Naive thymus-derived CD4-positive, alpha-beta T cell (primary cell): ENCODE measurements at regions not wholly inside any gene's neighbourhood (a gene's known extent, or its start where the extent isn't known, plus 50 kb on each side); places are given as distances from the start of the nearest gene placed in this dataset.

Experiments used
- ATAC-seq: fragments of 150-1000 bp; cut with Tn5 transposase; 2 replicates; pipeline ENCODE4 v1.10.0; 2021; ENCODE audit warnings: mild to moderate bottlenecking, moderate library complexity
- CTCF ChIA-PET: fragments of 350-600 bp; sonication (Branson Sonifier 250); formaldehyde crosslinking; loops from one replicate; lab custom pipeline; 2021; ENCODE audit warnings: antibody characterized with exemption; lab: Charles Lee
- POLR2A ChIA-PET: fragments of 350-600 bp; sonication (Branson Sonifier 250); formaldehyde crosslinking; loops from one replicate; lab custom pipeline; 2021; ENCODE audit warnings: antibody characterized with exemption, inconsistent platforms; lab: Charles Lee
- DNase-seq, 9 donors: peaks; one replicate each; pipeline versions ENCODE4 v3.0.0 to v3.0.0-alpha.2; 2020 to 2022; ENCODE audit warnings: mixed read lengths in 1 of 9
- H3K27ac ChIP-seq: one replicate; pipeline ENCODE4 v1.7.0; 2013; ENCODE audit warnings: mild to moderate bottlenecking, low read depth, low read length, moderate library complexity
- H3K27me3 ChIP-seq, 2 donors: one replicate each; pipeline ENCODE4 v1.7.0; 2013; ENCODE audit warnings: low read length in 2 of 2, mild to moderate bottlenecking in 2 of 2, moderate library complexity in 2 of 2; ENCODE audit not compliant: control insufficient read depth in 2 of 2, insufficient read depth in 2 of 2
- H3K36me3 ChIP-seq, 3 experiments: 1 replicate in 2 of 3; 2 replicates in 1 of 3; pipeline ENCODE4 v1.7.0; 2013; ENCODE audit warnings: low read length in 3 of 3, mild to moderate bottlenecking in 3 of 3, moderate library complexity in 1 of 3; ENCODE audit not compliant: insufficient read depth in 3 of 3, control insufficient read depth in 2 of 3
- H3K4me1 ChIP-seq, 2 donors: one replicate each; pipeline ENCODE4 v1.7.0; 2013; ENCODE audit warnings: low read length in 2 of 2, mild to moderate bottlenecking in 2 of 2, moderate library complexity in 1 of 2; ENCODE audit not compliant: control insufficient read depth in 2 of 2, insufficient read depth in 2 of 2
- H3K4me3 ChIP-seq: 2 replicates; pipeline ENCODE4 v1.7.0; 2013; ENCODE audit warnings: mild to moderate bottlenecking, low read length
- H3K9me3 ChIP-seq, 3 experiments: 1 replicate in 2 of 3; 2 replicates in 1 of 3; pipeline ENCODE4 v1.7.0; 2013; ENCODE audit warnings: low read length in 3 of 3; ENCODE audit not compliant: control insufficient read depth in 2 of 3
- H3K27ac Mint-ChIP-seq, 9 donors: one replicate each; pipeline ENCODE4 v1.8.0; 2020 to 2022; ENCODE audit warnings: mixed read lengths in 9 of 9, mild to moderate bottlenecking in 8 of 9, moderate library complexity in 5 of 9, inconsistent platforms in 2 of 9
- H3K27me3 Mint-ChIP-seq, 5 donors: one replicate each; pipeline ENCODE4 v1.8.0; 2021 to 2022; ENCODE audit warnings: mixed read lengths in 5 of 5, mild to moderate bottlenecking in 1 of 5
- H3K36me3 Mint-ChIP-seq, 5 donors: one replicate each; pipeline ENCODE4 v1.8.0; 2020 to 2022; ENCODE audit warnings: mixed read lengths in 5 of 5, mild to moderate bottlenecking in 3 of 5, inconsistent platforms in 1 of 5
- H3K4me1 Mint-ChIP-seq, 7 donors: one replicate each; pipeline ENCODE4 v1.8.0; 2020 to 2022; ENCODE audit warnings: mixed read lengths in 7 of 7, mild to moderate bottlenecking in 3 of 7, inconsistent platforms in 1 of 7
- H3K4me3 Mint-ChIP-seq, 10 donors: one replicate each; pipeline ENCODE4 v1.8.0; 2020 to 2022; ENCODE audit warnings: mild to moderate bottlenecking in 10 of 10, mixed read lengths in 10 of 10, moderate library complexity in 6 of 10, inconsistent platforms in 2 of 10
- H3K9me3 Mint-ChIP-seq, 11 donors: one replicate each; pipeline ENCODE4 v1.8.0; 2020 to 2022; ENCODE audit warnings: mixed read lengths in 11 of 11, mild to moderate bottlenecking in 4 of 11, inconsistent platforms in 1 of 11, moderate library complexity in 1 of 11
- intact Hi-C, 2 donors: fragments of 100-400 bp; cut with micrococcal nuclease; formaldehyde crosslinking; loops; one replicate each; pipeline ENCODE4 v1.15.1; 2023

DNA sequence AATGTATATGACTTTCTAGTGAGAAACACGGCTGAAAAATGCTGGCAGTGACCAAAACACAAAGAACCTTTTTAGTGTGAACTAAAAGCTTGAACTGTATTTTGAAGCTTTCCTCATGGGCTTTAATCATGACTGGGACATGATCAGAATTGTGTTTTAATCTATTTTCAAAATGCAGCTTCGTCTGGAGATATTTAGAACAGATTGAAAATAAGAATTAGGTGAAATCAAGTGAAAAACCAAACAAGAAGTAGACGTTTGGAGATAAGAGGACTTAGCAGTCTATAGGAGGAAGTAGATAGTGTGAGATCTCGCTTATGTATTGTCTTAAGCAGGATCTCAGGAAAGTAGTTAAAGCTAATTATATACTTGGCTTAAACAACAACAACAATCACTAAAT lies 865.4 kb upstream of the MBL2 start:
- Histone ChIP-seq H3K9me3 (no peaks in the 10 kb centered on the region), H3K27me3 (no peaks in the 10 kb centered on the region), H3K4me1 (no peaks in the 10 kb centered on the region), H3K36me3 (no peaks in the 10 kb centered on the region), H3K4me3 (no peak overlapping the region), H3K27ac (no peak overlapping the region)
- Mint-ChIP-seq H3K27me3 (no peaks in the 10 kb centered on the region), H3K36me3 (no peaks in the 10 kb centered on the region), H3K4me3 (no peak overlapping the region), H3K9me3 (peaks cover 0 to 13% (median 2%) of the 10 kb centered on the region in 11 donors), H3K4me1 (no peaks in the 10 kb centered on the region), H3K27ac (no peak overlapping the region)
- ATAC-seq = no peak
- no peak for DNase-seq
- intact Hi-C loops = no loop called here
- ChIA-PET CTCF (no interaction called here), POLR2A (no interaction called here)

DNA sequence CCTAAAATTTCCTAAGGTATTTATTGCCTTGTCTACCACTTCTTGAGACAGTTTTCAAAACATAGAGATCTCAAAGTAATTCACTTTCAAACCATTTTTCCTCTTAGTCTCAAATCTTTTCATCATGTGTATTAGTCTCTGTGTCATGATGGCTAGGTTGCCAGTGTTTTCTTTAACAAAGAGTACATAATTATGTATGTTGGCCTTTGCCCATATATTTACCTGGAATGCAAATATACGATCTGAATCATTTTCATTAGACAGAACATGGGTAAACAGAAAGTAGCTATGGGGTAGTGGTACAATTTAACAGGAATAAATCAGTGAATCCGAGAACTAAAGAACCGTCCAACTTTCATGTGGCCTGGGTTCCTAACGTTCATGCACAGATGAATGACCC lies 852.1 kb upstream of the MBL2 start:
- ChIA-PET POLR2A (no interaction called here), CTCF (no interaction called here)
- Histone ChIP-seq H3K4me1 (no peaks in the 10 kb centered on the region), H3K9me3 (no peaks in the 10 kb centered on the region), H3K27me3 (no peaks in the 10 kb centered on the region), H3K36me3 (no peaks in the 10 kb centered on the region), H3K4me3 (no peak overlapping the region), H3K27ac (no peak overlapping the region)
- no peaks in the 10 kb centered on the region for H3K4me1 Mint-ChIP-seq
- no peak for ATAC-seq
- intact Hi-C loops = no loop called here
- no peak for DNase-seq
- H3K27ac Mint-ChIP-seq = no peak overlapping the region
- H3K27me3 Mint-ChIP-seq = no peaks in the 10 kb centered on the region
- H3K36me3 Mint-ChIP-seq = peaks cover 0 to 5% (median 0%) of the 10 kb centered on the region in 5 donors
- H3K4me3 Mint-ChIP-seq = no peak overlapping the region
- peaks cover 0 to 38% (median 7%) of the 10 kb centered on the region in 11 donors for H3K9me3 Mint-ChIP-seq

DNA sequence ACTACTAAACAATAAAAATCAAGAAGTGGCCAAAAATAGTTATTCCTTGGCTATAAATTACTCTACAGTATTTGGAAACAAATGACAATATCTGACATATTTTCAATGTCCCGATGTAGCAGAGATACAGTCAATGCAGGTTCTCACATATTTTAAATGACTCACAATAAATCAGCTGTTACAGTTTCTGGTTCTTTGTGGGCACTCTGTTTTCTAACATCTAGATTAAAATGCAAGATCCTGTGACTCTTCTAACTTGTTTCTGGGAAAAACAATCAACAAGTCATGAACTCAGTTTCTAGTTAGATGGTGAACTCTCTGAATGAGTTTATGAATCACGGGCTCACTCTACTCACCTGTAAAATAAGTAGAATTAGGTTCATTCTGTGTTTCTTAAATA lies 849.6 kb upstream of the MBL2 start:
- intact Hi-C loops = no loop called here
- no peaks in the 10 kb centered on the region for H3K36me3 ChIP-seq
- Mint-ChIP-seq H3K27me3 (no peaks in the 10 kb centered on the region), H3K27ac (no peak overlapping the region), H3K9me3 (peaks cover 0 to 18% (median 5%) of the 10 kb centered on the region in 11 donors), H3K36me3 (peaks cover 0 to 5% (median 0%) of the 10 kb centered on the region in 5 donors), H3K4me3 (no peak overlapping the region), H3K4me1 (no peaks in the 10 kb centered on the region)
- CTCF ChIA-PET = no interaction called here
- no peak overlapping the region for H3K27ac ChIP-seq
- H3K4me1 ChIP-seq = no peaks in the 10 kb centered on the region
- no peak for ATAC-seq
- POLR2A ChIA-PET = no interaction called here
- H3K4me3 ChIP-seq = no peak overlapping the region
- no peaks in the 10 kb centered on the region for H3K9me3 ChIP-seq
- DNase-seq = no peak
- H3K27me3 ChIP-seq = no peaks in the 10 kb centered on the region

DNA sequence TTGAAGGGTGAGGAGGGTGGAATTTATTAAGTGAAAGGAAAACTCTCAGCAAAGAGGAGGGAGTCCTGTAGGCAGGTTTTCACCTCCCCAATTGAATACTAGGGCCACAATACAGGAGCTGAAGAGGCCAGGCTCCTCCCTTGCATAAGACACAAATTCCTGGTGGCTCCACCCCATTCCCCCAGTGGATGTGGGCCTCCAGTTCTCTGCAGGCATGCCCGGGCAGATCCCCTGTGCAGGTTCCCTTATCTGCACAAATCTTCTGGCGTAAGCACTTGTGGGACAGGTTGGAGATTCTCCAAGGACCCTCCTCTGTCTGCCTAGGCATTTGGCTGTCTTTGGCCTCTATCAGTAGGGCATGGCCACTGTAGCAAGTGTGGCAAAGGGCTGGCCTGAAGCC lies 847.1 kb upstream of the MBL2 start:
- Mint-ChIP-seq H3K36me3 (peaks cover 0 to 5% (median 0%) of the 10 kb centered on the region in 5 donors), H3K27me3 (no peaks in the 10 kb centered on the region), H3K9me3 (peaks cover 0 to 14% (median 5%) of the 10 kb centered on the region in 11 donors), H3K27ac (no peak overlapping the region), H3K4me3 (no peak overlapping the region), H3K4me1 (no peaks in the 10 kb centered on the region)
- Histone ChIP-seq H3K36me3 (no peaks in the 10 kb centered on the region), H3K4me3 (no peak overlapping the region), H3K27me3 (no peaks in the 10 kb centered on the region), H3K9me3 (no peaks in the 10 kb centered on the region), H3K27ac (no peak overlapping the region), H3K4me1 (no peaks in the 10 kb centered on the region)
- DNase-seq = no peak
- POLR2A ChIA-PET = no interaction called here
- ATAC-seq = no peak
- CTCF ChIA-PET = no interaction called here
- intact Hi-C loops = no loop called here

DNA sequence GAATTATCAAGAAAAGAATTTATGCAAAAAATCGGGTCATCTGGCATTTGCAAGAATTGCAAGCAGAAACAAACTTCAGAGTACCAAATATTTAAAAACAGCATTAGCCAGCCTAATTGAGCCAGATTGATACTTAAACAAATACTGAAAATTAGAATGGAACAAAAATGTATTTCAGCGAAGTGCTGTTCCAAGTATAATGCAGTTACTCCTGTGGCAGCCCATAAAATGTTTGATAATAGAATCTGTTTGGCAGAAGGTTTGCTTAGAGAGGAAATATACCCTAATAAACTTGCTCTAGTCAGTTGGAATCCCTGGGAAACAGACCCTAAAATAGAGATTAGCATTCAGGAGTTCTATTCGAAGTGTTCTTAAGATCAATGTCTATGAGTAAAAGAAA lies 835.1 kb upstream of the MBL2 start:
- no peak for ATAC-seq
- H3K27me3 ChIP-seq = no peaks in the 10 kb centered on the region
- no peak overlapping the region for H3K27ac Mint-ChIP-seq
- peaks cover 0 to 15% (median 0%) of the 10 kb centered on the region in 11 donors for H3K9me3 Mint-ChIP-seq
- intact Hi-C loops = no loop called here
- no peaks in the 10 kb centered on the region for H3K4me1 Mint-ChIP-seq
- DNase-seq = no peak
- no peak overlapping the region for H3K4me3 ChIP-seq
- no peaks in the 10 kb centered on the region for H3K36me3 Mint-ChIP-seq
- no peaks in the 10 kb centered on the region for H3K27me3 Mint-ChIP-seq
- no peaks in the 10 kb centered on the region for H3K4me1 ChIP-seq
- ChIA-PET CTCF (no interaction called here), POLR2A (no interaction called here)
- H3K4me3 Mint-ChIP-seq = no peak overlapping the region
- no peak overlapping the region for H3K27ac ChIP-seq
- H3K36me3 ChIP-seq = no peaks in the 10 kb centered on the region
- H3K9me3 ChIP-seq = no peaks in the 10 kb centered on the region

DNA sequence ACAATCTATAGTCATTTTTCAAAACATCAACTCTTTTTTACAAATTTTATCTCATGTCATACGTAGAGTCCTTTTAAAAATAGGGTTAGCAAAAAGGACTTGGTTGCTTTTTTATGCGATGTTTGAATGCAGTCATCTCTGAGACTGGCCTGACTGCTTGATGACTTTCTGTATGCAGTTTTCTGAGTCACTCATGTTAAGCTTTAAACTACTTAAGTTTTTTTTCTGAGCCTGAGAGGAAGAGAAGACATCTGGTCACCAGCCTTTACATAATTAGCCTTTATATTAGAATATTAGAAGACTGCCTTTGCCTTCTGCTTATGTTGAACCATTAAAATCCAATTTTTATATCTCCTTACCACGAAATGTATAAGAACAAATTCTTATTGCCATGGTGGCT lies 834.4 kb upstream of the MBL2 start:
- Mint-ChIP-seq H3K9me3 (peaks cover 0 to 15% (median 0%) of the 10 kb centered on the region in 11 donors), H3K27me3 (no peaks in the 10 kb centered on the region), H3K4me3 (no peak overlapping the region), H3K4me1 (no peaks in the 10 kb centered on the region), H3K27ac (no peak overlapping the region), H3K36me3 (no peaks in the 10 kb centered on the region)
- ChIA-PET CTCF (no interaction called here), POLR2A (no interaction called here)
- intact Hi-C loops = no loop called here
- Histone ChIP-seq H3K4me3 (no peak overlapping the region), H3K36me3 (no peaks in the 10 kb centered on the region), H3K27me3 (no peaks in the 10 kb centered on the region), H3K9me3 (no peaks in the 10 kb centered on the region), H3K4me1 (no peaks in the 10 kb centered on the region), H3K27ac (no peak overlapping the region)
- no peak for DNase-seq
- ATAC-seq = no peak

DNA sequence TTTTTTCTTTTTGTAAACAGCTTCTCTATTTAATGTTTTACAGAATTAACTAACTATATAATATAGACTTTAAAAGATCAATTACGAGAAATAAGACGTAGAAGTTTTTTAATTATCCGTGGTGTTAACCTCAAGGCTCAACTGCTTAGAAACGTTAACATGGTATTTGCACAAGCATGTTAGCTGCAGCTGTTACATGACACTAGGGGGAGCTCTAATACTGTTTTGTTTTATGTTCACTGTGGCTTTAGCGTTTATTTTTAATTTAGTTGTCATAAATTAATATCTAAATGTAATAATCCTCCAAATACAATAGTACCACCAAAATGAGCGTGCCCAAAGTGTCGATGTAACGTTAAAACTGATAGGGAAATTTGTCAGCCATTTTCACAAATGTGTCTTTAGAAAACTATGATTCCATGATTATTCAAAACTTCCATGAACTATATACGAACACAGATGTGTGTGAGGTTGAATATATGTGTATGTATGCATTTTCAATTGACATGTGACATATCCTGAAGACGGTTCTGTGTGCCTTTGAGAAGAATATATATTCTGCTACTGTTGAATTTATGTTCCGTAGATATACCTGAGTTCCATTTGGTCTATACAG lies 828.8 kb upstream of the MBL2 start:
- intact Hi-C loops = no loop called here
- Mint-ChIP-seq H3K9me3 (peaks cover 0 to 10% (median 0%) of the 10 kb centered on the region in 11 donors), H3K4me1 (no peaks in the 10 kb centered on the region), H3K4me3 (no peak overlapping the region), H3K27ac (no peak overlapping the region), H3K27me3 (no peaks in the 10 kb centered on the region), H3K36me3 (no peaks in the 10 kb centered on the region)
- POLR2A ChIA-PET = no interaction called here
- DNase-seq = no peak
- no peak overlapping the region for H3K4me3 ChIP-seq
- CTCF ChIA-PET = no interaction called here
- H3K9me3 ChIP-seq = no peaks in the 10 kb centered on the region
- H3K27me3 ChIP-seq = no peaks in the 10 kb centered on the region
- ATAC-seq = no peak
- no peaks in the 10 kb centered on the region for H3K4me1 ChIP-seq
- H3K27ac ChIP-seq = no peak overlapping the region
- H3K36me3 ChIP-seq = no peaks in the 10 kb centered on the region
